Colonic mucosa (tissue), 4 donors: ENCODE measurements at regions not wholly inside any gene's neighbourhood (a gene's known extent, or its start where the extent isn't known, plus 50 kb on each side); places are given as distances from the start of the nearest gene placed in this dataset.

Experiments used
- DNase-seq: peaks from one replicate; pipeline ENCODE4 v3.0.0-alpha.2; 2020
- H3K27ac ChIP-seq: fragments of 200-600 bp; one replicate; pipeline ENCODE4 v1.8.0; 2021
- H3K27me3 ChIP-seq: fragments of 200-600 bp; one replicate; pipeline ENCODE4 v1.8.0; 2021
- H3K36me3 ChIP-seq: fragments of 200-600 bp; one replicate; pipeline ENCODE4 v1.8.0; 2021
- H3K4me1 ChIP-seq: fragments of 200-600 bp; one replicate; pipeline ENCODE4 v1.8.0; 2021; ENCODE audit warnings: mild to moderate bottlenecking
- H3K4me3 ChIP-seq: fragments of 200-600 bp; one replicate; pipeline ENCODE4 v1.8.0; 2021
- H3K9ac ChIP-seq, 2 donors: one replicate each; pipeline ENCODE4 v1.7.0; 2013; ENCODE audit warnings: control low read depth in 2 of 2, low read depth in 2 of 2, low read length in 2 of 2
- H3K9me3 ChIP-seq: fragments of 200-600 bp; one replicate; pipeline ENCODE4 v1.8.0; 2021
- CTCF ChIP-seq: fragments of 200-600 bp; IDR thresholded peaks from one replicate; pipeline ENCODE4 v1.8.0; 2022; ENCODE audit warnings: antibody characterized with exemption, mild to moderate bottlenecking
- intact Hi-C: fragments of 100-400 bp; cut with DNase I; formaldehyde crosslinking; loops from one replicate; pipeline ENCODE4 v1.14.1; 2022
- donor health status: healthy.
- donor health status: DM: no; HTN: no; CAD: no.
- donor health status: DM: no; HTN: no; CAD: no.

DNA sequence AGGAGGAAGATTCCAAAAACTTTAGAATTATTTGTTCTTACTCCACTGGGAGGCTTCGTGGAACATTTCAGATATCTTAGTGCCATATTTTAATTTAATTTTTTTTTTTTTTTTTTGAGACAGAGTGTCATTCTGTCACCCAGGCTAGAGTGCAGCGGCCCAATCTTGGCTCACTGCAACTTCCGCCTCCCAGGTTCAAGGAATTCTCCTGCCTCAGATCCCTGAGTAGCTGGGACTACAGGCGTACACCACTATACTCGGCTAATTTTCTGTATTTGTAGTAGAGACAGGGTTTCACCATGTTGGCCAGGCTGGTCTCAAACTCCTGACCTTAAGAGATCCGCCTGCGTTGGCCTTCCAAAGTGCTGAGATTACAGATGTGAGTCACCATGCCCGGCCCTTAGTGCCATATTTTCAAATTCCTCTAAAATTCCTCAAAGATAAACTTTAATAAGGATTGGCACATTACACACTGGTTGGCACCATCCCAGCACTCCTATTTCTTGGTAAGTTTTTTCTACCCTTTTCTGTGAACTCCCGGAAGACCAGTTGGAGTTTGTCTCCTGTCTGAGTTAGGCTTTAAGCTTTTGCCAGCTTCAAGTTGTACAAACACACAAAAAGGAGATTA lies 693.7 kb downstream of the MCTP2 start:
- DNase-seq: no peak
- Histone ChIP-seq H3K9ac (no peak overlapping the region), H3K36me3 (no peaks in the 10 kb centered on the region), H3K4me1 (no peaks in the 10 kb centered on the region), H3K27ac (no peak overlapping the region), H3K4me3 (no peak overlapping the region), H3K27me3 (no peaks in the 10 kb centered on the region), H3K9me3 (no peaks in the 10 kb centered on the region)
- intact Hi-C loops: no loop called here
- no peak for TF ChIP-seq CTCF

DNA sequence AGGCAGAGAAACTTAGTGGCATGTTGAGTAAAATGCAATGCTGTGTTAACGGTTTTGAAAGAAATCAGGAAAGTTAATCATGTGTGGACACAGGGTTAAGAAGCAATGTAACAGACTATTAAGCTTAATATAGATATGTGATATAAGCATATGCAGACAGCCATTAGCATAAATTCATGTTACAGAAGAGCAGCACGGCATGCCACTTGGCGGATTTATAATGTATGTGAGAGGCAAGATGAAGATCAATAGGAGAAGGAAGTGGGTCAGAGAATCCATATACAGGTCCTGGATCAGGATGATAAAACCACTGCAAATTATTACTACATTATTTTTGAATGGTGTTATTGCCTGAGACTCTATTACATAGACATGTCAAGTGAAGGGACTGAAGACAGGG lies 694.3 kb downstream of the MCTP2 start:
- no peak overlapping the region for H3K4me3 ChIP-seq
- H3K36me3 ChIP-seq: no peaks in the 10 kb centered on the region
- no peaks in the 10 kb centered on the region for H3K27me3 ChIP-seq
- no peaks in the 10 kb centered on the region for H3K9me3 ChIP-seq
- no peak for DNase-seq
- no peaks in the 10 kb centered on the region for H3K4me1 ChIP-seq
- intact Hi-C loops: no loop called here
- no peak overlapping the region for H3K27ac ChIP-seq
- TF ChIP-seq CTCF: no peak
- H3K9ac ChIP-seq: no peak overlapping the region

DNA sequence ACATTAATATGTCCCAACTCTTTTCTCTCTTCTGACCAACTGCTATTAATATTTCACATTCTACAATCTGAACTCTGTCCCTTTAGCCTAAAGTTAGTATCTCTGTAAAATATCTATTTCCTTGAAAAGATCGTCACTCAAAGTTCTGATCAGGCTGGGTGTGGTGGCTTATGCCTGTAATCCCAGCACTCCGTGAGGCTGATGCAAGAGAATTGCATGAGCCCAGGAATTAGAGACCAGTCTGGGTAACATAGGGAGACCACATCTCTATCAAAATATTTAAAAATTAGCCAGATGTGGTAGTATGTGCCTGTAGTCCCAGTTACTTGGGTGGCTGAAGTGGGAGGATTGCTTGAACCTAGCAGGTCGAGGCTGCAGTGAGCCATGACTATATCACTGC lies 695.6 kb downstream of the MCTP2 start:
- Histone ChIP-seq H3K4me1 (no peaks in the 10 kb centered on the region), H3K36me3 (no peaks in the 10 kb centered on the region), H3K9ac (no peak overlapping the region), H3K9me3 (no peaks in the 10 kb centered on the region), H3K27ac (no peak overlapping the region), H3K27me3 (no peaks in the 10 kb centered on the region), H3K4me3 (no peak overlapping the region)
- intact Hi-C loops: no loop called here
- no peak for TF ChIP-seq CTCF
- no peak for DNase-seq

DNA sequence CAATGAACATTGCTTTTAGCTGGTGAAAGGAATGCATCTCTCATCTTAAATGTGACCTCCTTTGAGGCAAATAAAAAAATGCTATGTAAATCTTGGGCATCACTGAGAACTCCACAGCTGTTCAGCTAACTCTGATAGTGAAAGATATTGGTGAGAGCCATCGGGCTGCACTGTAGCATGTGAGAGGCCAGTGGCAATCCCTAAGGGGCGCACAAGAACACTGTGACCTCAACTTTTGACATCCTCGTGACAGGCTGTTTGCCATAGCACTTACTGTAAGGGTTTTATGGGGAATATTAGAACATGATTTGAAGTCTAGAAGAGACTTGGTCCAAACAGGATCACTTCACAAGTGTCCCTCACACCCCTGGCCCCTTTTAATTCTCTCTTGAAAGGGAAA lies 697.9 kb downstream of the MCTP2 start:
- Histone ChIP-seq H3K27ac (no peak overlapping the region), H3K9ac (no peak overlapping the region), H3K9me3 (no peaks in the 10 kb centered on the region), H3K4me3 (no peak overlapping the region), H3K4me1 (no peaks in the 10 kb centered on the region), H3K27me3 (no peaks in the 10 kb centered on the region), H3K36me3 (no peaks in the 10 kb centered on the region)
- no peak for DNase-seq
- intact Hi-C loops: no loop called here
- TF ChIP-seq CTCF: no peak

DNA sequence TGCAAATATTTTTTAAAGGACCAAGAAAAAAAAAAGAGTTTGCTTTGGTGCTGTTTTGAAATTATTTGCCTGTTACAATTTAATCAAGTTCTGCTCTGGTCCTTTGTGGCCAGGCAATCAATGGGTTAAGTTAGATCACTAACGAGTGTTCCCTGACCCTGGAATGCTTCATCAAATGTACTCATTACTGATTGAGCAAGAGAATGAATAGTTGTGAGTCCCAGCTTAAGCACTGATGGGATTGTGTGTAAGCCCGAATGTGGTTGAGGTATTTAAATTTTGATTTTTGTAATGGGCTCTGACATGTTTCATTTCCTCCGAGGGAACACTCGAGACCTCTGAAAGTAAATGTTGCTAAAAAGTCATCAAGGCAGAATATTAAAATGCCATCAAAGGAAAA lies 699.1 kb downstream of the MCTP2 start:
- TF ChIP-seq CTCF: no peak
- intact Hi-C loops: no loop called here

More for the DNA sequence above, 699.1 kb downstream of the MCTP2 start:
- Histone ChIP-seq H3K27me3 (no peaks in the 10 kb centered on the region), H3K9me3 (no peaks in the 10 kb centered on the region), H3K4me1 (no peaks in the 10 kb centered on the region), H3K4me3 (no peak overlapping the region), H3K36me3 (no peaks in the 10 kb centered on the region), H3K9ac (no peak overlapping the region), H3K27ac (no peak overlapping the region)
- no peak for DNase-seq
